NCI-H748 (cell line): ENCODE measurements at regions not wholly inside any gene's neighbourhood (a gene's known extent, or its start where the extent isn't known, plus 50 kb on each side); places are given as distances from the start of the nearest gene placed in this dataset.

ENCODE experiments used
- DNase-seq: peaks from one replicate; lab custom pipeline; 2025; ENCODE audit not compliant: unreplicated experiment; lab: John Stamatoyannopoulos, UW

GRCh38 chr2:2809771-2810170, 478.7 kb upstream of the MYT1L start:
- DNase-seq, result no peak

- DNase-seq, result no peak
These were observed 477.5 kb upstream of the MYT1L start for GRCh38 chr2:2808551-2809058.

GRCh38 chr2:2806711-2807110, 475.6 kb upstream of the MYT1L start:
- no peak for DNase-seq

GRCh38 chr2:2805263-2805662, 474.2 kb upstream of the MYT1L start:
- DNase-seq, result no peak

- no peak for DNase-seq
These were observed 473.5 kb upstream of the MYT1L start for GRCh38 chr2:2804528-2804927.

- no peak for DNase-seq
These were observed 470.4 kb upstream of the MYT1L start for GRCh38 chr2:2801458-2801857.

- no peak for DNase-seq
These were observed 469.6 kb upstream of the MYT1L start for GRCh38 chr2:2800697-2801096.

- DNase-seq, result no peak
These were observed 468.9 kb upstream of the MYT1L start for GRCh38 chr2:2800001-2800400.

DNA sequence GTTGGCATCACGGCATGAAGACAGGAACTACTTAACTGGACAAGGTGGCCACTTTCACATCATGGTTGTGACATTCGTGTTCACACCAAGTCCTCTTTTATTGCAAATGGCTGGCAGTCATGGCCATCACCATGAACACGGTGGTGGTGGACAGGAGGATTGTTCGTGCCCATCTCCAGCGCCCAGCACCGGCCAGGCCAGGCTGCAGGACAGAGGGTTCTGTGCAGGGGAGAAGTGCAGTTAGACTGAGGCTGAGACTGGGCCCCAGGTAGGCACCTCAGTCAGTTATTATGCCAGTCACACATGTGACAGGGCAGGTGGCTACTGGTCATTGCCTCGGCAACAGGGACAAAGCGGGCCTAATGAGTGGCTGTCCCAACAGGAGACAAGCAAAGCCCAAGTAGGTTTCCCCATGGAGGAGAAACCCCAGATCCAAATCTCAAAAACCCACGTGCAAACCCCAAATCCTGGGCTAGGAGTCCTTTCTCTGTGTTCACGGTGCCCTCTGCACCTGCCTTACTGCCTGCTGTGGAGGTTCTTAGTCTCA, 468.1 kb upstream of the MYT1L start:
- no peak for DNase-seq

DNA sequence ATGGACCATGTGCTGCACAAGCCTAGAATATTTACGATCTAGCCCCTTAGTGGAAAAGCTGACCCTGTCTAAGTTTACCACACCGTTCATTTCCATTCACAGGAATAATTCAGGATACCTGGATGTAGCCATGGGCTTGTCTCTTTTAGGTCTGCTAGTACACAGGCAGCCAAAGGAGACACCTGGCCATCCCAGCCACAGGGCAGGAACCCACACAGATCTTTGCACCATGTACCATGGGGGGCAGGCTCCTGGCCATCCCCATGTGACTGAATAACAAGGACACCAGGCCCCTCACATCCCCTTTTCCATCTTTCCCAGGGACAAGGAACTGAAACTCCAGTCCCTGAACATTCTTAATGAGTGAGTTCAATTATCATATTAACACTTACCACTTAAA, 467.3 kb upstream of the MYT1L start:
- no peak for DNase-seq

GRCh38 chr2:2797797-2798196, 466.7 kb upstream of the MYT1L start:
- no peak for DNase-seq

GRCh38 chr2:2796207-2796606, 465.1 kb upstream of the MYT1L start:
- DNase-seq, result no peak

DNA sequence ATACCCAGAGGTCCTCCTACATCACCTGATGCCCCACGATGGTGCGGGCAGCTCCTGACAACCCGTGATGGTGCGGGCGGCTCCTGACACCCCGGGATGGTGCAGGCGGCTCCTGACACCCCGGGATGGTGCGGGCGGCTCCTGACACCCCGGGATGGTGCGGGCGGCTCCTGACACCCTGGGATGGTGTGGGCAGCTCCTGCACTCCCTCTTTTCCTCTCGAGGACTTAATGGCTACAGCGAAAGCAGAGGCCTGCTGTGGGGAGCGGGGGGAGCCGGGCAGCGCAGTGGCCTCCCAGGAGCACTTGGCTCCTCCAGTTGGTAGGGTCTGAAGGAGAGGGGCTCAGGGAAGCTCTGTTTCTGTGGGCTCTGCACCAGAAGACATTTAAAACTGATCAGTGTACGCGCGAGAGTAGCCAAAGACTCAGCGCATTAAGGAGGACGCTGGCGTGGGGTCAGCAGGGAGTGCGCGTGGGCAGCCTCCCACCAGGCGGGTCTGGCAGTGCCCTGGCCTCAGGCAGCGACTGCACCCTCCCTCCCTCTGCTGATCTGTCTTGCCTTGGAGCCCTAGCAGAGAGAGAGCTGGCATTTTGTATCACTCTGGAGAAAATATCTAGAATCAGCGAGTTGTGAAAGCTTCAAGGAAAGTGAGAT, 464.5 kb upstream of the MYT1L start:
- DNase-seq, result no peak

GRCh38 chr2:2793925-2794560, 463.0 kb upstream of the MYT1L start:
- DNase-seq, result no peak

DNA sequence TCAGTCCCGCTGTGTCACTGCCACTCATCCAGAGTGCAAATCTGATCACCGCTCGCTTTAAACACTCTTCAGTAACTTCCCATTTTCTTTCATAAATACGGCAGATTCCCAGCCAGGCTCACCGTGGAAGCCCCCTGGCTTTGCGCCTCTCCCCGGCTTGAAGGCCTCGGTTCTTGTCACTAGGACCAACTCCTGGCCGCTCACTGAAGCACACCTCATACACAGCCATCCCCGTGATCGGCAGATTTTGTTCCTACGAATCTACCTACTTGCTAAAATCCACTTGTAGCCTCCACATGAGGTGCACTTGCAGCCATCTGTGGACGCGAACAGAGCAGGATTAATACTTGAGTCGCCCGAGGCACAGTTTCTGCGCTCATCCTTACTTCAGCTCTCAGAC, 462.4 kb upstream of the MYT1L start:
- DNase-seq, result no peak

DNA sequence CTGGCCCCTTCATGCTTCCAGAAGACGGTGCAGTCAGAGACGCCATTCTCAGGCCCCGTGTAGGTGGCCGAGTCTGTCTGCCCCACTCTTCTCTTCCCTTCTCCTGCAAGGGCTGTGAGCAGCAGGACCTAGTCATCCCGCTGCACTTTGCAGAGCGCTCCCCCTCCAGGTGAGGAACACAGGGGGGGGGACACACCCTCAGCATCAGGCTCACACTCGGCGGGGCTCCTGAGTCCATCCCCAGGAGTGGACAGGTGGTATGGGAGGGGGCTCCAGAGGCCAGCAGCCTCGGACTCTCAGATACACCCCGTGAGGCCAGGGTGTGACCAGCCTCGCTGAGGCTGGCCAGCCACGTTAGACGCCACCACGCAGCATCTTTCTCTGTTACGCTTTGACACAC, 460.5 kb upstream of the MYT1L start:
- DNase-seq, result no peak

DNA sequence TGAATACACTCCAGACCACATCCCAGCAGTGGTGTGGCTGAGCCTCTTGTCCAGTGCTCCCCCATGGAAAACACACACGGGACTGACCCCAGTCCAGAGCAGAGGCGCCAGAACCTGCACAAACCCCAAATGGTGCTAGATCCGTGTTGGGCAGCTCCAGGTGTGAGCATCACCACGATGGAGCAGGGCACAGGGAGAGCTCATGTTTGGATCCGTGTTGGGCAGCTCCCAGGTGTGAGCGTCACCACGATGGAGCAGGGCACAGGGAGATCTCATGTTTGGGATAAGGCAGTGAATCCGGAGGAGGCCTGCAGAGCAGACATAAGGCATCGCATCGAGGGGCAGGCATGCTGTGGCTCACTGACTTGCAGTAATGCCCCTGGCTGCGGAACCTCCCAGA, 460.0 kb upstream of the MYT1L start:
- DNase-seq, result no peak

GRCh38 chr2:2788076-2788475, 457.0 kb upstream of the MYT1L start:
- DNase-seq, result peak; percentile 36

DNA sequence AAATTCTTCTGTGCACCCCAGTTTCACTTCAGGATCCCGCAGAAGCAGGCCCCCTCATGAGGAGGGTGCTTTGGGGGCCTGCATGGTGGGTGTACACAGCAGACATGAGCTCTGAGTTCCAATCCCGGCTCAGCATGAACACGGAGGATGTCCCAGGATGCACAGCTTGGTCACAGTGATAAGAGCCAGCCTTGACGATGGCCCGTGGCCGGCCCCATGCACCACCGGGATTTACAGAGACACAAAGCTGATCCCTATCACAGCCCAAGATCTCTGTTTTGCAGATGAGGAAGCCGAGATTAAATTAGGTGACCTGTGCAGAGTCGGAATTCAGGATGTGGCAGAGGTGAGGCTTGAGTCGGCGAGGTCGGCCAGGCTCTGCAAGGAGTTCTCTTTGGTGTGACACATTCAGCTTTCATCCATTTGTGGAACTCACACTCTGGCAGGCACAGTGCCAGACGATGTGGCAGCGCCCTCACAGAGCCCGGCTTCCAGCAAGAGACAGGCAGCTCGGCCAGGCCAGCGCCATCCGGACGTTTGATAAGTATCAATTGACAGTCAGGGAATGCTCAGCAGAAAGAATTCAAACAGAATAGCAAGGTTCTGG, 456.3 kb upstream of the MYT1L start:
- no peak for DNase-seq

- no peak for DNase-seq
These were observed 450.9 kb upstream of the MYT1L start for GRCh38 chr2:2782007-2782406.

GRCh38 chr2:2779727-2780126, 448.7 kb upstream of the MYT1L start:
- DNase-seq, result no peak

- no peak for DNase-seq
These were observed 446.8 kb upstream of the MYT1L start for GRCh38 chr2:2777876-2778275.
